K562 (cell line): ENCODE measurements at regions not wholly inside any gene's neighbourhood (a gene's known extent, or its start where the extent isn't known, plus 50 kb on each side); places are given as distances from the start of the nearest gene placed in this dataset.

Experiments
- ATAC-seq: fragments of 200-7000 bp; cut with Tn5 transposase; 3 replicates; pipeline ENCODE4 v1.9.1; 2020; ENCODE audit warnings: moderate library complexity
- BruUV-seq: library from RNA; stranded (reverse); fragments of 400-500 nt; replicated peaks from 2 replicates; lab custom pipeline; 2021; lab: Mats Ljungman, UMichigan
- CTCF ChIA-PET: fragments of 300-600 bp; formaldehyde crosslinking; extraction: SDS; loops from one replicate; lab custom pipeline; 2021; ENCODE audit warnings: low intra/inter-chr PET ratio; lab: Yijun Ruan, JAX
- POLR2A ChIA-PET: fragments of 300-600, 350-650 bp; sonication (Branson Sonifier 250); formaldehyde crosslinking; extraction: SDS; loops from one replicate; lab custom pipeline; 2021; ENCODE audit warnings: antibody characterized with exemption, inconsistent platforms; lab: Yijun Ruan, JAX
- DNase-seq, 4 experiments: peaks; one replicate each; pipeline versions ENCODE4 v3.0.0 to v3.0.0-alpha.2; 2011 to 2018; ENCODE audit warnings: low spot score in 3 of 4, mixed read lengths in 3 of 4; ENCODE audit errors: extremely low read depth in 1 of 4
- FAIRE-seq: peaks from 2 replicates; lab custom pipeline; 2011; peaks lifted over from hg19 to GRCh38; lab: Jason Lieb, UNC
- H2AFZ ChIP-seq: 2 replicates; pipeline ENCODE4 v1.6.0; 2011; ENCODE audit warnings: low read depth, low read length, control low read depth, inconsistent platforms
- H3K27ac ChIP-seq: fragments of 200-600 bp; 3 replicates; pipeline ENCODE4 v1.8.0; 2011; ENCODE audit warnings: low read depth, mild to moderate bottlenecking, control low read depth, inconsistent platforms, low read length, moderate library complexity, mixed read lengths; ENCODE audit errors: extremely low read depth
- H3K27me3 ChIP-seq, 2 experiments: fragments of 300-600 bp in 1 of 2; 2 replicates in 1 of 2; 3 replicates in 1 of 2; pipeline versions ENCODE4 v1.6.0 to v1.8.0; 2011; ENCODE audit warnings: inconsistent platforms in 2 of 2, low read length in 2 of 2, mild to moderate bottlenecking in 1 of 2, mixed read lengths in 1 of 2, moderate library complexity in 1 of 2; ENCODE audit not compliant: control insufficient read depth in 2 of 2, insufficient read depth in 2 of 2
- H3K36me3 ChIP-seq: fragments of 300-600 bp; 3 replicates; pipeline ENCODE4 v1.8.0; 2011; ENCODE audit warnings: mild to moderate bottlenecking, low read length, inconsistent platforms; ENCODE audit not compliant: control insufficient read depth, insufficient read depth
- H3K4me1 ChIP-seq, 2 experiments: fragments of 200-600 bp in 1 of 2; replicated peaks in 1 of 2; 2 replicates in 1 of 2; 3 replicates in 1 of 2; pipeline versions ENCODE4 v1.5.1 to v1.8.0; 2011; ENCODE audit warnings: inconsistent platforms in 2 of 2, low read length in 2 of 2, mild to moderate bottlenecking in 1 of 2, mixed read lengths in 1 of 2, moderate library complexity in 1 of 2; ENCODE audit not compliant: control insufficient read depth in 2 of 2, insufficient read depth in 2 of 2
- H3K4me2 ChIP-seq: 2 replicates; pipeline ENCODE4 v1.6.1; 2011; ENCODE audit warnings: low read length, control low read depth, inconsistent platforms, mixed read lengths; ENCODE audit not compliant: insufficient read depth
- H3K4me3 ChIP-seq: fragments of 200-600 bp; sonication (generic), shearing (Covaris generic); 2 replicates; pipeline ENCODE4 v1.5.1; 2016; ENCODE audit warnings: control low read depth, inconsistent platforms
- H3K79me2 ChIP-seq: fragments of 200-600 bp; 3 replicates; pipeline ENCODE4 v1.8.0; 2011; ENCODE audit warnings: low read length, inconsistent platforms; ENCODE audit not compliant: control insufficient read depth, insufficient read depth
- H3K9ac ChIP-seq, 2 experiments: 2 replicates each; pipeline versions ENCODE4 v1.6.0 to v1.6.1; 2011; ENCODE audit warnings: low read depth in 2 of 2, low read length in 2 of 2, control low read depth in 1 of 2, inconsistent platforms in 1 of 2, mild to moderate bottlenecking in 1 of 2, mixed read lengths in 1 of 2; ENCODE audit not compliant: insufficient read depth in 1 of 2
- H3K9me1 ChIP-seq: one replicate; pipeline ENCODE4 v1.6.0; 2011; ENCODE audit warnings: inconsistent platforms, mild to moderate bottlenecking, low read length, moderate library complexity; ENCODE audit not compliant: control insufficient read depth, insufficient read depth
- H3K9me3 ChIP-seq: replicated peaks from 2 replicates; pipeline ENCODE4 v1.5.1; 2011; ENCODE audit warnings: low read depth, low read length, inconsistent platforms; ENCODE audit not compliant: control insufficient read depth, insufficient read depth
- H4K20me1 ChIP-seq: replicated peaks from 2 replicates; pipeline ENCODE4 v1.6.1; 2011; ENCODE audit warnings: low read length, inconsistent platforms, mixed read lengths; ENCODE audit not compliant: control insufficient read depth, insufficient read depth
- C11orf30 ChIP-seq: fragments of 450-650 bp; IDR thresholded peaks from 2 replicates; pipeline ENCODE4 v1.6.1; 2016; ENCODE audit warnings: low read depth, mild to moderate bottlenecking
- DMBX1 ChIP-seq: fragments of 250-450 bp; sonication (Bioruptor Pico); IDR thresholded peaks from 2 replicates; pipeline ENCODE4 v1.8.0; 2022; ENCODE audit warnings: inconsistent platforms, mild to moderate bottlenecking, moderate library complexity, borderline replicate concordance
- FOXJ3 ChIP-seq: sonication (generic); formaldehyde crosslinking; IDR thresholded peaks from 2 replicates; pipeline ENCODE4 v1.4.0; 2020; ENCODE audit warnings: mild to moderate bottlenecking, missing genetic modification reagents
- HMG20A ChIP-seq: fragments of 450-650 bp; formaldehyde crosslinking; conservative IDR thresholded peaks from 2 replicates; pipeline ENCODE4 v1.4.0; 2020; ENCODE audit warnings: mild to moderate bottlenecking, mixed read lengths
- MAFG ChIP-seq: fragments of 450-650 bp; conservative IDR thresholded peaks from 2 replicates; pipeline ENCODE4 v1.6.1; 2016; ENCODE audit warnings: missing genetic modification characterization, missing compliant biosample characterization
- SMC3 ChIP-seq: conservative IDR thresholded peaks from 2 replicates; pipeline ENCODE4 v1.6.1; 2011; ENCODE audit warnings: low read depth, low read length, improper control_type of control experiment; ENCODE audit not compliant: insufficient read depth
- TAF1 ChIP-seq: IDR thresholded peaks from 2 replicates; pipeline ENCODE4 v1.6.1; 2011; ENCODE audit warnings: mild to moderate bottlenecking, low read length, moderate library complexity; ENCODE audit not compliant: insufficient read depth, control insufficient read depth, severe bottlenecking; ENCODE audit errors: extremely low read depth
- ZNF277 ChIP-seq: fragments of 250-450 bp; sonication (Bioruptor Pico); IDR thresholded peaks from 2 replicates; pipeline ENCODE4 v1.8.0; 2022; ENCODE audit warnings: inconsistent platforms, mild to moderate bottlenecking, moderate library complexity, borderline replicate concordance
- ZNF316 ChIP-seq: fragments of 450-650 bp; IDR thresholded peaks from 2 replicates; pipeline ENCODE4 v1.6.1; 2016
- WGBS: fragments of 100-300 bp; shearing (Covaris generic); methylation state at CpG from one replicate; pipeline ENCODE4 v1.1.6; 2016; ENCODE audit warnings: low coverage, mixed read lengths; ENCODE audit not compliant: insufficient coverage; ENCODE audit errors: missing lambda C conversion rate; 5-methylcytosine and 5-hydroxymethylcytosine counted together
- in situ Hi-C: fragments of 300-500 bp; cut with MboI; formaldehyde crosslinking; loops from 4 replicates; pipeline ENCODE4 v1.15.0; 2018; ENCODE audit warnings: inconsistent platforms, mixed read lengths
- intact Hi-C: fragments of 100-400 bp; cut with micrococcal nuclease; formaldehyde crosslinking; loops from 2 replicates; pipeline ENCODE4 v1.14.2; 2022
- TF ChIP-seq, protein P1 (sequence below): IDR thresholded peaks from 3 replicates; pipeline ENCODE4 v1.6.1; 2011; ENCODE audit warnings: borderline replicate concordance, mild to moderate bottlenecking, moderate library complexity; ENCODE audit not compliant: insufficient read length; ENCODE audit errors: extremely low read depth
- TF ChIP-seq, protein P2 (sequence below): fragments of 250-450 bp; sonication (Bioruptor Pico); IDR thresholded peaks from 2 replicates; pipeline ENCODE4 v1.5.1; 2021; ENCODE audit warnings: mild to moderate bottlenecking

- CTCF ChIA-PET, result no interaction called here
- no peaks in the 10 kb centered on the region for H4K20me1 ChIP-seq
- no TSS peak for BruUV-seq
- no peaks in the 10 kb centered on the region for H3K9me1 ChIP-seq
- no peaks in the 10 kb centered on the region for H3K27me3 ChIP-seq
- H3K27ac ChIP-seq, result no peak overlapping the region
- 0% methylated on average over 3 of the region's 3 CpGs for WGBS
- H3K4me2 ChIP-seq, result no peak overlapping the region
- in situ Hi-C loops (no loop called here), intact Hi-C loops (no loop called here)
- DNase-seq, result no peak
- H3K9me3 ChIP-seq, result no peaks in the 10 kb centered on the region
- POLR2A ChIA-PET, result no interaction called here
- no peaks in the 10 kb centered on the region for H3K4me1 ChIP-seq
- H3K36me3 ChIP-seq, result no peaks in the 10 kb centered on the region
- TF ChIP-seq ZNF316, result peak; percentile 70
- 0 out of 2 replicates have a peak, but pooled peaks have one; percentile 26 for TF ChIP-seq MAFG (tag)
- TF ChIP-seq C11orf30, result 0 out of 2 replicates have a peak, but pooled peaks have one; percentile 20
- TF ChIP-seq FOXJ3, result no peak
- no peak for TF ChIP-seq SMC3
- TF ChIP-seq, all 486 proteins: peak for 3
- FAIRE-seq (no peak), ATAC-seq (no peak)
- Histone ChIP-seq H3K79me2 (no peaks in the 10 kb centered on the region), H3K4me3 (no peak overlapping the region), H3K9ac (no peak overlapping the region), H2AFZ (no peak overlapping the region)
Observed at GRCh38 chr5:52051759-52052158, 668.5 kb downstream of the ISL1 start.

- no peaks in the 10 kb centered on the region for H3K9me1 ChIP-seq
- CTCF ChIA-PET, result no interaction called here
- ATAC-seq, result no peak
- H3K79me2 ChIP-seq, result no peaks in the 10 kb centered on the region
- no peaks in the 10 kb centered on the region for H3K27me3 ChIP-seq
- H3K9me3 ChIP-seq, result no peaks in the 10 kb centered on the region
- intact Hi-C loops, result no loop called here
- no peak overlapping the region for H3K4me3 ChIP-seq
- H3K9ac ChIP-seq, result no peak overlapping the region
- no peaks in the 10 kb centered on the region for H3K4me1 ChIP-seq
- 2% methylated on average over 4 of the region's 4 CpGs for WGBS
- BruUV-seq, result no TSS peak
- no peak for FAIRE-seq
- DNase-seq, result no peak
- H3K27ac ChIP-seq, result no peak overlapping the region
- POLR2A ChIA-PET, result no interaction called here
- no peak overlapping the region for H2AFZ ChIP-seq
- in situ Hi-C loops, result no loop called here
- no peaks in the 10 kb centered on the region for H4K20me1 ChIP-seq
- no peak overlapping the region for H3K4me2 ChIP-seq
- H3K36me3 ChIP-seq, result no peaks in the 10 kb centered on the region
- TF ChIP-seq TAF1, result no peak
- TF ChIP-seq, protein P1, sequence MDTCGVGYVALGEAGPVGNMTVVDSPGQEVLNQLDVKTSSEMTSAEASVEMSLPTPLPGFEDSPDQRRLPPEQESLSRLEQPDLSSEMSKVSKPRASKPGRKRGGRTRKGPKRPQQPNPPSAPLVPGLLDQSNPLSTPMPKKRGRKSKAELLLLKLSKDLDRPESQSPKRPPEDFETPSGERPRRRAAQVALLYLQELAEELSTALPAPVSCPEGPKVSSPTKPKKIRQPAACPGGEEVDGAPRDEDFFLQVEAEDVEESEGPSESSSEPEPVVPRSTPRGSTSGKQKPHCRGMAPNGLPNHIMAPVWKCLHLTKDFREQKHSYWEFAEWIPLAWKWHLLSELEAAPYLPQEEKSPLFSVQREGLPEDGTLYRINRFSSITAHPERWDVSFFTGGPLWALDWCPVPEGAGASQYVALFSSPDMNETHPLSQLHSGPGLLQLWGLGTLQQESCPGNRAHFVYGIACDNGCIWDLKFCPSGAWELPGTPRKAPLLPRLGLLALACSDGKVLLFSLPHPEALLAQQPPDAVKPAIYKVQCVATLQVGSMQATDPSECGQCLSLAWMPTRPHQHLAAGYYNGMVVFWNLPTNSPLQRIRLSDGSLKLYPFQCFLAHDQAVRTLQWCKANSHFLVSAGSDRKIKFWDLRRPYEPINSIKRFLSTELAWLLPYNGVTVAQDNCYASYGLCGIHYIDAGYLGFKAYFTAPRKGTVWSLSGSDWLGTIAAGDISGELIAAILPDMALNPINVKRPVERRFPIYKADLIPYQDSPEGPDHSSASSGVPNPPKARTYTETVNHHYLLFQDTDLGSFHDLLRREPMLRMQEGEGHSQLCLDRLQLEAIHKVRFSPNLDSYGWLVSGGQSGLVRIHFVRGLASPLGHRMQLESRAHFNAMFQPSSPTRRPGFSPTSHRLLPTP, result no peak
- no peak for TF ChIP-seq HMG20A
- TF ChIP-seq, protein P2, sequence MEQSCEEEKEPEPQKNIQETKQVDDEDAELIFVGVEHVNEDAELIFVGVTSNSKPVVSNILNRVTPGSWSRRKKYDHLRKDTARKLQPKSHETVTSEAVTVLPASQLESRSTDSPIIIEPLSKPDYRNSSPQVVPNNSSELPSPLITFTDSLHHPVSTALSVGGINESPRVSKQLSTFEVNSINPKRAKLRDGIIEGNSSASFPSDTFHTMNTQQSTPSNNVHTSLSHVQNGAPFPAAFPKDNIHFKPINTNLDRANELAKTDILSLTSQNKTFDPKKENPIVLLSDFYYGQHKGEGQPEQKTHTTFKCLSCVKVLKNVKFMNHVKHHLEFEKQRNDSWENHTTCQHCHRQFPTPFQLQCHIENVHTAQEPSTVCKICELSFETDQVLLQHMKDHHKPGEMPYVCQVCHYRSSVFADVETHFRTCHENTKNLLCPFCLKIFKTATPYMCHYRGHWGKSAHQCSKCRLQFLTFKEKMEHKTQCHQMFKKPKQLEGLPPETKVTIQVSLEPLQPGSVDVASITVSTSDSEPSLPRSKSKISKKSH (CRISPR knock-in tag), result no peak
- no peak for TF ChIP-seq ZNF277
- TF ChIP-seq DMBX1 (CRISPR knock-in tag), result no peak
Observed at GRCh38 chr5:52063186-52063585, 679.9 kb downstream of the ISL1 start.
